Peyer's patch (tissue), 4 donors: ENCODE measurements at regions not wholly inside any gene's neighbourhood (a gene's known extent, or its start where the extent isn't known, plus 50 kb on each side); places are given as distances from the start of the nearest gene placed in this dataset.

Experiments used
- POLR2A ChIP-seq, 2 donors: fragments of 450-650 bp; IDR thresholded peaks; one replicate each; pipeline ENCODE4 v1.5.1; 2017; ENCODE audit warnings: antibody characterized with exemption in 2 of 2, mild to moderate bottlenecking in 2 of 2, moderate library complexity in 2 of 2
- TF ChIP-seq, protein P1 (sequence below), 6 experiments: fragments of 450-650 bp in 4 of 6; fragments of 200-600 bp in 2 of 6; sonication (generic) in 1 of 6; IDR thresholded peaks; one replicate each; pipeline ENCODE4 v1.5.1; 2017 to 2019; ENCODE audit warnings: antibody characterized with exemption in 6 of 6, mild to moderate bottlenecking in 3 of 6, moderate library complexity in 1 of 6

DNA sequence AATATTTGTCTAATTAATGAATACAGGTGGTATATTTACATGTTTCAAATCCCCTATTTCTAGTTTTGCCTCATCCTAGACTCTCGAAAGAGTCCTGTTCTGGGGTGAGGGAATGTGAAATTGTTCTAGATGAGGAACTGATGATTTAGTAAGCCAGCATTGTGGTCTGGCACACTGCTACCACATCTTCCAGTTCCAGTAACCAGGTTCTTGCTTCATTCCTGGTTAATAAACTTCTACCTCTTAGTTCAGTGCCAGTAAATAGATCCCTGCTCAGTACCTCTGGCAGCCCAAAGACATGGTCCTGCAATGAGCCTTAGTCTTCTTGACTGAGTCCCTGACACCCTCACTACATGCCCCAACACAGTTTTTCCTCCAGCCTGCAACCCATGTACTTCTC lies 207.7 kb downstream of the SREK1 start:
- TF ChIP-seq, protein P1, sequence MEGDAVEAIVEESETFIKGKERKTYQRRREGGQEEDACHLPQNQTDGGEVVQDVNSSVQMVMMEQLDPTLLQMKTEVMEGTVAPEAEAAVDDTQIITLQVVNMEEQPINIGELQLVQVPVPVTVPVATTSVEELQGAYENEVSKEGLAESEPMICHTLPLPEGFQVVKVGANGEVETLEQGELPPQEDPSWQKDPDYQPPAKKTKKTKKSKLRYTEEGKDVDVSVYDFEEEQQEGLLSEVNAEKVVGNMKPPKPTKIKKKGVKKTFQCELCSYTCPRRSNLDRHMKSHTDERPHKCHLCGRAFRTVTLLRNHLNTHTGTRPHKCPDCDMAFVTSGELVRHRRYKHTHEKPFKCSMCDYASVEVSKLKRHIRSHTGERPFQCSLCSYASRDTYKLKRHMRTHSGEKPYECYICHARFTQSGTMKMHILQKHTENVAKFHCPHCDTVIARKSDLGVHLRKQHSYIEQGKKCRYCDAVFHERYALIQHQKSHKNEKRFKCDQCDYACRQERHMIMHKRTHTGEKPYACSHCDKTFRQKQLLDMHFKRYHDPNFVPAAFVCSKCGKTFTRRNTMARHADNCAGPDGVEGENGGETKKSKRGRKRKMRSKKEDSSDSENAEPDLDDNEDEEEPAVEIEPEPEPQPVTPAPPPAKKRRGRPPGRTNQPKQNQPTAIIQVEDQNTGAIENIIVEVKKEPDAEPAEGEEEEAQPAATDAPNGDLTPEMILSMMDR (IDR thresholded peaks at IDR 0.05) = no peak
- no peak for TF ChIP-seq POLR2A (IDR thresholded peaks at IDR 0.05)
